H9 (cell line): ENCODE measurements at regions not wholly inside any gene's neighbourhood (a gene's known extent, or its start where the extent isn't known, plus 50 kb on each side); places are given as distances from the start of the nearest gene placed in this dataset.

Experiments used
- DNase-seq: peaks from one replicate; pipeline ENCODE4 v3.0.0-alpha.2; 2017
- H2AFZ ChIP-seq: one replicate; pipeline ENCODE4 v1.6.1; 2013; ENCODE audit warnings: mild to moderate bottlenecking, low read length, control low read depth, moderate library complexity
- H2AK5ac ChIP-seq: 2 replicates; pipeline ENCODE4 v1.6.1; 2013; ENCODE audit warnings: low read length, control low read depth, mixed read lengths; ENCODE audit not compliant: insufficient read length
- H2BK120ac ChIP-seq: one replicate; pipeline ENCODE4 v1.6.1; 2013; ENCODE audit warnings: low read depth, mild to moderate bottlenecking, low read length, control low read depth, inconsistent platforms; ENCODE audit not compliant: poor library complexity, severe bottlenecking
- H2BK12ac ChIP-seq: 2 replicates; pipeline ENCODE4 v1.6.1; 2013; ENCODE audit warnings: low read length, control low read depth, mixed read lengths, low read depth; ENCODE audit not compliant: insufficient read length
- H2BK15ac ChIP-seq: 2 replicates; pipeline ENCODE4 v1.6.1; 2013; ENCODE audit warnings: low read depth, low read length, control low read depth
- H2BK20ac ChIP-seq: one replicate; pipeline ENCODE4 v1.6.1; 2013; ENCODE audit warnings: low read depth, mild to moderate bottlenecking, low read length, control low read depth, inconsistent platforms; ENCODE audit not compliant: poor library complexity, severe bottlenecking
- H2BK5ac ChIP-seq: 2 replicates; pipeline ENCODE4 v1.6.1; 2013; ENCODE audit warnings: low read length, control low read depth, mixed read lengths; ENCODE audit not compliant: insufficient read length
- H3K14ac ChIP-seq: 2 replicates; pipeline ENCODE4 v1.6.1; 2013; ENCODE audit warnings: low read length, control low read depth; ENCODE audit not compliant: insufficient read depth
- H3K18ac ChIP-seq: 2 replicates; pipeline ENCODE4 v1.6.1; 2013; ENCODE audit warnings: low read depth, mild to moderate bottlenecking, mixed read lengths, low read length, control low read depth; ENCODE audit not compliant: insufficient read length
- H3K23ac ChIP-seq: 2 replicates; pipeline ENCODE4 v1.6.1; 2013; ENCODE audit warnings: low read length, control low read depth, mixed read lengths, low read depth; ENCODE audit not compliant: insufficient read length
- H3K23me2 ChIP-seq: 2 replicates; pipeline ENCODE4 v1.6.1; 2013; ENCODE audit warnings: low read depth, mild to moderate bottlenecking, mixed read lengths, low read length, control low read depth; ENCODE audit not compliant: insufficient read length, poor library complexity, severe bottlenecking
- H3K27ac ChIP-seq: 2 replicates; pipeline ENCODE4 v1.5.1; 2013; ENCODE audit warnings: low read length, control low read depth, mixed read lengths, low read depth; ENCODE audit not compliant: insufficient read length
- H3K27me3 ChIP-seq: 2 replicates; pipeline ENCODE4 v1.6.1; 2013; ENCODE audit warnings: low read length, control low read depth, inconsistent platforms; ENCODE audit not compliant: insufficient read depth
- H3K4ac ChIP-seq: 2 replicates; pipeline ENCODE4 v1.6.1; 2013; ENCODE audit warnings: low read depth, mild to moderate bottlenecking, control low read depth, inconsistent platforms, low read length, moderate library complexity
- H3K4me1 ChIP-seq: 2 replicates; pipeline ENCODE4 v1.6.1; 2013; ENCODE audit warnings: low read length, control low read depth, inconsistent platforms; ENCODE audit not compliant: insufficient read depth
- H3K4me2 ChIP-seq: 2 replicates; pipeline ENCODE4 v1.6.1; 2013; ENCODE audit warnings: low read length, control low read depth, mixed read lengths; ENCODE audit not compliant: insufficient read length, insufficient read depth
- H3K56ac ChIP-seq: 2 replicates; pipeline ENCODE4 v1.6.1; 2013; ENCODE audit warnings: low read depth, mild to moderate bottlenecking, mixed read lengths, low read length, control low read depth; ENCODE audit not compliant: insufficient read length
- H3K79me1 ChIP-seq: 2 replicates; pipeline ENCODE4 v1.6.1; 2013; ENCODE audit warnings: low read depth, mild to moderate bottlenecking, moderate library complexity, low read length, control low read depth, inconsistent platforms; ENCODE audit not compliant: insufficient read depth, poor library complexity, severe bottlenecking
- H3K79me2 ChIP-seq: 2 replicates; pipeline ENCODE4 v1.6.1; 2013; ENCODE audit warnings: low read length, control low read depth, inconsistent platforms; ENCODE audit not compliant: insufficient read depth
- H3K9ac ChIP-seq: 2 replicates; pipeline ENCODE4 v1.6.1; 2013; ENCODE audit warnings: low read length, control low read depth, mixed read lengths; ENCODE audit not compliant: insufficient read length; ENCODE audit errors: extremely low read depth
- H3K9me3 ChIP-seq: one replicate; pipeline ENCODE4 v1.6.1; 2013; ENCODE audit warnings: low read depth, low read length, inconsistent platforms; ENCODE audit not compliant: control insufficient read depth
- H3T11ph ChIP-seq: one replicate; pipeline ENCODE4 v1.6.1; 2013; ENCODE audit warnings: mild to moderate bottlenecking, low read length, control low read depth, inconsistent platforms
- H4K20me1 ChIP-seq: one replicate; pipeline ENCODE4 v1.6.1; 2013; ENCODE audit not compliant: control insufficient read depth, insufficient read length, insufficient read depth
- H4K5ac ChIP-seq: 2 replicates; pipeline ENCODE4 v1.6.1; 2013; ENCODE audit warnings: low read depth, mild to moderate bottlenecking, mixed read lengths, low read length, control low read depth; ENCODE audit not compliant: insufficient read length
- H4K8ac ChIP-seq: replicated peaks from 2 replicates; pipeline ENCODE4 v1.6.1; 2013; ENCODE audit warnings: low read length, control low read depth, mixed read lengths, low read depth; ENCODE audit not compliant: insufficient read length
- H4K91ac ChIP-seq: 2 replicates; pipeline ENCODE4 v1.6.1; 2013; ENCODE audit warnings: low read depth, mild to moderate bottlenecking, moderate library complexity, mixed read lengths, low read length, control low read depth; ENCODE audit not compliant: insufficient read length
- H3K27ac Mint-ChIP-seq, 3 experiments: 2 replicates in 2 of 3; 3 replicates in 1 of 3; pipeline ENCODE4 v1.8.0; 2020 to 2021; ENCODE audit warnings: mixed read lengths in 3 of 3, mild to moderate bottlenecking in 1 of 3, moderate library complexity in 1 of 3
- H3K27me3 Mint-ChIP-seq: 2 replicates; pipeline ENCODE4 v1.8.0; 2021; ENCODE audit warnings: low read depth, mild to moderate bottlenecking, moderate library complexity, mixed read lengths
- H3K36me3 Mint-ChIP-seq, 3 experiments: 2 replicates in 2 of 3; 3 replicates in 1 of 3; pipeline ENCODE4 v1.8.0; 2020 to 2021; ENCODE audit warnings: low read depth in 3 of 3, mixed read lengths in 3 of 3; ENCODE audit not compliant: insufficient read depth in 1 of 3
- H3K4me1 Mint-ChIP-seq, 2 experiments: 2 replicates each; pipeline ENCODE4 v1.8.0; 2020; ENCODE audit warnings: mixed read lengths in 2 of 2
- H3K4me3 Mint-ChIP-seq, 2 experiments: 2 replicates in 1 of 2; 3 replicates in 1 of 2; pipeline ENCODE4 v1.8.0; 2020 to 2021; ENCODE audit warnings: mild to moderate bottlenecking in 2 of 2, mixed read lengths in 2 of 2, moderate library complexity in 1 of 2
- H3K9me3 Mint-ChIP-seq, 2 experiments: 2 replicates in 1 of 2; 3 replicates in 1 of 2; pipeline ENCODE4 v1.8.0; 2020; ENCODE audit warnings: mild to moderate bottlenecking in 2 of 2, mixed read lengths in 2 of 2, moderate library complexity in 1 of 2
- CTCF ChIP-seq: fragments of 200-600 bp; sonication (generic); conservative IDR thresholded peaks from 3 replicates; pipeline ENCODE4 v1.8.0; 2021; ENCODE audit warnings: antibody characterized with exemption, mild to moderate bottlenecking
- WGBS: extraction: QIAGEN DNeasy Blood & Tissue Kit; methylation state at CpG from one replicate; pipeline ENCODE4 v1.1.7; 2013; ENCODE audit warnings: missing lambda C conversion rate, low lambda C conversion rate, mixed read lengths; ENCODE audit not compliant: insufficient read length; ENCODE audit errors: extremely low coverage; 5-methylcytosine and 5-hydroxymethylcytosine counted together

GRCh38 chr12:19998961-19999804 is 369.2 kb upstream of the PDE3A start:
- no peak overlapping the region for H4K5ac ChIP-seq
- no peaks in the 10 kb centered on the region for H4K20me1 ChIP-seq
- peaks cover 7 to 10% of the 10 kb centered on the region in 2 experiments for H3K4me1 Mint-ChIP-seq
- no peak overlapping the region for H3K4ac ChIP-seq
- H2BK120ac ChIP-seq: no peak overlapping the region
- no peak for TF ChIP-seq CTCF
- no peak overlapping the region for H3K4me2 ChIP-seq
- no peak overlapping the region for H3K27ac ChIP-seq
- no peak overlapping the region for H2BK12ac ChIP-seq
- no peak overlapping the region for H3K18ac ChIP-seq
- no peaks in the 10 kb centered on the region for H3K79me2 ChIP-seq
- WGBS: no CpG with 5 or more reads among the region's 5 CpGs
- H3K27me3 ChIP-seq: no peaks in the 10 kb centered on the region
- no peaks in the 10 kb centered on the region for H3K36me3 Mint-ChIP-seq
- H2AK5ac ChIP-seq: no peak overlapping the region
- no peak overlapping the region for H4K8ac ChIP-seq
- H3K23me2 ChIP-seq: no peaks in the 10 kb centered on the region
- H3K27ac Mint-ChIP-seq: no peak overlapping the region; a peak in 1 of 7 replicates
- H3T11ph ChIP-seq: no peak overlapping the region
- no peak for DNase-seq
- no peaks in the 10 kb centered on the region for H3K9me3 Mint-ChIP-seq
- H3K9me3 ChIP-seq: no peaks in the 10 kb centered on the region
- H3K4me1 ChIP-seq: no peaks in the 10 kb centered on the region
- H3K56ac ChIP-seq: no peak overlapping the region
- H2BK5ac ChIP-seq: no peak overlapping the region
- no peak overlapping the region for H3K4me3 Mint-ChIP-seq
- no peaks in the 10 kb centered on the region for H3K27me3 Mint-ChIP-seq
- H3K14ac ChIP-seq: no peak overlapping the region
- no peak overlapping the region for H4K91ac ChIP-seq
- H3K23ac ChIP-seq: no peak overlapping the region
- no peak overlapping the region for H2BK20ac ChIP-seq
- no peak overlapping the region for H2BK15ac ChIP-seq
- no peak overlapping the region for H2AFZ ChIP-seq
- no peaks in the 10 kb centered on the region for H3K79me1 ChIP-seq
- H3K9ac ChIP-seq: no peak overlapping the region
